ENCODE measurements at regions not wholly inside any gene's neighbourhood (a gene's known extent, or its start where the extent isn't known, plus 50 kb on each side); places are given as distances from the start of the nearest gene placed in this dataset.

DNA sequence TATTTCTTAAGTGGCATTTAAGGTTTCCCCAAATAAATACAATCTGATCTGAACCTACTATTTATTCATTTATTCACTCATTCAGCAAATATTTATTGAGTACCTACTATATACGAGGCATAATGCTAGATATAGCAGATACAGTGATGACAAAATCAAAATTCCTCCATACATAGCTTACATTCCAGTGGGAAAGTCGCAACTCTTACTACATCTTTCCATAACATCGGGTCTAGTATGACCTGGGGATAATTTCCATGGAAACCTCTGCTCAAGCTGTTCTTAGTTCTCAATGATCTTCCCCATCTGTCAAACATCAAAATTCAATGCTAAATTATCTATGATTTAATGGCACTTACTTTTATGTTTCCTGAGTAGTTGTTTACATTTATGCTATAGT, 70.8 kb upstream of the PRKACB start:
- no peaks in the 10 kb centered on the region for H3K9me3 ChIP-seq (replicated peaks; ENCODE audit: control insufficient read depth, insufficient read depth, low read length)
- H2AFZ ChIP-seq (ENCODE audit: low read depth, low read length) = no peak overlapping the region
- CTCF ChIA-PET = no interaction called here
- intact Hi-C loops (cut with micrococcal nuclease) = no loop called here
- no TSS peak for BruUV-seq (replicated peaks)
- POLR2A ChIA-PET = no interaction called here
- no peaks in the 10 kb centered on the region for H3K79me2 ChIP-seq (ENCODE audit: control insufficient read depth, insufficient read depth, low read length)
- no peak overlapping the region for H3K27ac ChIP-seq (ENCODE audit: insufficient read depth, low read depth, low read length)
- peaks cover 9% of the 10 kb centered on the region for H3K4me1 ChIP-seq (ENCODE audit: control insufficient read depth, extremely low read depth, insufficient read depth, low read length)
- dilution Hi-C loops (cut with MboI; ENCODE audit: extremely low pct_ligation_motif_present, low sequenced_read_pairs) = no loop called here
- H3K4me3 ChIP-seq (replicated peaks in 1 of 3; ENCODE audit: insufficient read depth in 1 of 3, low read depth in 1 of 3, low read length in 3 of 3) = no peak overlapping the region
- FAIRE-seq (no peak), DNase-seq (ENCODE audit: low read depth, low spot score) (no peak)
- H4K20me1 ChIP-seq (replicated peaks; ENCODE audit: control insufficient read depth, extremely low read depth, insufficient read depth, low read length) = no peaks in the 10 kb centered on the region
- H3K4me2 ChIP-seq (ENCODE audit: insufficient read depth, low read length) = no peak overlapping the region
- H3K9me1 ChIP-seq (replicated peaks; ENCODE audit: control insufficient read depth, extremely low read depth, insufficient read depth, low read length) = no peaks in the 10 kb centered on the region
- H3K9ac ChIP-seq (replicated peaks; ENCODE audit: extremely low read depth, insufficient read depth, low read length) = no peak overlapping the region
- TF ChIP-seq MYC (IDR thresholded peaks at IDR 0.05; ENCODE audit: low read depth, low read length) (no peak), POLR2AphosphoS5 (IDR thresholded peaks at IDR 0.05; ENCODE audit: insufficient read depth, low read depth, low read length) (no peak), POLR2A (IDR thresholded peaks at IDR 0.05; ENCODE audit: low read depth, low read length) (no peak), EZH2 (IDR thresholded peaks at IDR 0.05; ENCODE audit: borderline replicate concordance, low read depth, low read length, severe bottlenecking) (no peak), GATA2 (IDR thresholded peaks at IDR 0.05; ENCODE audit: insufficient read depth, insufficient read length, low read depth, low read length) (no peak), FOS (IDR thresholded peaks at IDR 0.05; ENCODE audit: borderline replicate concordance, insufficient read depth, low read length) (no peak), JUN (IDR thresholded peaks at IDR 0.05; ENCODE audit: borderline replicate concordance, insufficient read depth, insufficient read length, low read depth) (no peak)
- TF ChIP-seq, protein P1, sequence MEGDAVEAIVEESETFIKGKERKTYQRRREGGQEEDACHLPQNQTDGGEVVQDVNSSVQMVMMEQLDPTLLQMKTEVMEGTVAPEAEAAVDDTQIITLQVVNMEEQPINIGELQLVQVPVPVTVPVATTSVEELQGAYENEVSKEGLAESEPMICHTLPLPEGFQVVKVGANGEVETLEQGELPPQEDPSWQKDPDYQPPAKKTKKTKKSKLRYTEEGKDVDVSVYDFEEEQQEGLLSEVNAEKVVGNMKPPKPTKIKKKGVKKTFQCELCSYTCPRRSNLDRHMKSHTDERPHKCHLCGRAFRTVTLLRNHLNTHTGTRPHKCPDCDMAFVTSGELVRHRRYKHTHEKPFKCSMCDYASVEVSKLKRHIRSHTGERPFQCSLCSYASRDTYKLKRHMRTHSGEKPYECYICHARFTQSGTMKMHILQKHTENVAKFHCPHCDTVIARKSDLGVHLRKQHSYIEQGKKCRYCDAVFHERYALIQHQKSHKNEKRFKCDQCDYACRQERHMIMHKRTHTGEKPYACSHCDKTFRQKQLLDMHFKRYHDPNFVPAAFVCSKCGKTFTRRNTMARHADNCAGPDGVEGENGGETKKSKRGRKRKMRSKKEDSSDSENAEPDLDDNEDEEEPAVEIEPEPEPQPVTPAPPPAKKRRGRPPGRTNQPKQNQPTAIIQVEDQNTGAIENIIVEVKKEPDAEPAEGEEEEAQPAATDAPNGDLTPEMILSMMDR (IDR thresholded peaks at IDR 0.05; ENCODE audit: extremely low read depth in 1 of 2, insufficient read depth in 1 of 2, low read depth in 1 of 2, low read length in 2 of 2) = no peak
- TF ChIP-seq, protein P2, sequence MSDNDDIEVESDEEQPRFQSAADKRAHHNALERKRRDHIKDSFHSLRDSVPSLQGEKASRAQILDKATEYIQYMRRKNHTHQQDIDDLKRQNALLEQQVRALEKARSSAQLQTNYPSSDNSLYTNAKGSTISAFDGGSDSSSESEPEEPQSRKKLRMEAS (IDR thresholded peaks at IDR 0.05; ENCODE audit: insufficient read depth, insufficient read length) = no peak
- H3K36me3 ChIP-seq (ENCODE audit: control insufficient read depth in 2 of 2, extremely low read depth in 1 of 2, insufficient read depth in 2 of 2, low read length in 2 of 2) = no peaks in the 10 kb centered on the region
- H3K27me3 ChIP-seq (ENCODE audit: control insufficient read depth in 2 of 2, insufficient read depth in 2 of 2, low read length in 2 of 2) = no peaks in the 10 kb centered on the region

Measured in endothelial cell of umbilical vein (primary cell).